SK-N-MC (cell line): ENCODE measurements at regions not wholly inside any gene's neighbourhood (a gene's known extent, or its start where the extent isn't known, plus 50 kb on each side); places are given as distances from the start of the nearest gene placed in this dataset.
"Not testable (repeated sequence)": the region's sequence is repeated elsewhere in the genome, so short reads cannot be mapped to it uniquely, and the experiment has no call there.

Experiments used
- EZH2 ChIP-seq: fragments of 200-600 bp; sonication (generic); IDR thresholded peaks from one replicate; pipeline ENCODE4 v1.6.1; 2017; ENCODE audit warnings: antibody characterized with exemption
- FOXP2 ChIP-seq: optimal IDR thresholded peaks from 2 replicates; pipeline ENCODE3; 2011; ENCODE audit warnings: mild to moderate bottlenecking, moderate library complexity; ENCODE audit not compliant: insufficient read depth; ENCODE audit errors: extremely low read length, control extremely low read depth
- POLR2AphosphoS5 ChIP-seq: IDR thresholded peaks from 2 replicates; pipeline ENCODE4 v1.6.1; 2012; ENCODE audit warnings: mild to moderate bottlenecking, low read depth, low read length, borderline replicate concordance

DNA sequence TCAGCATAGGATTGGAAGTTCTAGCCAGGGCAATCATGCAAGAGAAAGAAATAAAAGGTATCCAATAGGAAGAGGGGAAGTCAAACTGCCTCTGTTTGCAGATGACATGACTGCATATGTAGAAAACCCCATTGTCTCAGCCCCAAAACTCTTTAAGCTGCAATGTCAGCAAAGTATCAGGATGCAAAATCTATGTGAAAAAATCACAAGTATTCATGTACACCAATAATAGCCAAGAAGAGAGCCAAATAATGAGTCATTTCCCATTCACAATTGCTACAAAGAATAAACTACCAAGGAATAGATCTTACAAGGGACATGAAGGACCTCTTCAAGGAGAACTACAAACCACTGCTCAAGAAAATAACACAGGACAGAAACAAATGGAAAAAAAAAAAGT is 1074.3 kb upstream of the DEFB115 start:
- not testable (repeated sequence) for TF ChIP-seq POLR2AphosphoS5, EZH2, FOXP2
